Thyroid gland (tissue), 4 donors: ENCODE measurements at regions not wholly inside any gene's neighbourhood (a gene's known extent, or its start where the extent isn't known, plus 50 kb on each side); places are given as distances from the start of the nearest gene placed in this dataset.

Experiments used
- CTCF ChIP-seq, 6 experiments: fragments of 200-600 bp in 3 of 6; fragments of 450-650 bp in 3 of 6; sonication (generic) in 3 of 6; IDR thresholded peaks; one replicate each; pipeline ENCODE4 v1.5.1; 2016 to 2019; ENCODE audit warnings: antibody characterized with exemption in 6 of 6, mild to moderate bottlenecking in 2 of 6, inconsistent platforms in 1 of 6, moderate library complexity in 1 of 6
- POLR2A ChIP-seq, 2 donors: fragments of 450-650 bp; IDR thresholded peaks; one replicate each; pipeline ENCODE4 v1.6.1; 2017; ENCODE audit warnings: antibody characterized with exemption in 2 of 2, mild to moderate bottlenecking in 2 of 2, moderate library complexity in 1 of 2

GRCh38 chr5:104305602-104306001 lies 743.0 kb upstream of the NUDT12 start:
- no peak for TF ChIP-seq CTCF (IDR thresholded peaks at IDR 0.05)
- no peak for TF ChIP-seq POLR2A (IDR thresholded peaks at IDR 0.05)
